Panc1 (cell line): ENCODE measurements at regions not wholly inside any gene's neighbourhood (a gene's known extent, or its start where the extent isn't known, plus 50 kb on each side); places are given as distances from the start of the nearest gene placed in this dataset.

Experiments used
- CTCF ChIP-seq: fragments of 450-650 bp; IDR thresholded peaks from 2 replicates; pipeline ENCODE4 v1.5.1; 2017; ENCODE audit warnings: mild to moderate bottlenecking
- POLR2AphosphoS5 ChIP-seq: IDR thresholded peaks from 2 replicates; pipeline ENCODE4 v1.6.1; 2012; ENCODE audit warnings: mild to moderate bottlenecking, low read depth, low read length, moderate library complexity
- TCF7L2 ChIP-seq: IDR thresholded peaks from 2 replicates; pipeline ENCODE4 v1.6.1; 2011; ENCODE audit warnings: mild to moderate bottlenecking, low read depth, low read length, inconsistent platforms

- TF ChIP-seq CTCF (no peak), POLR2AphosphoS5 (no peak), TCF7L2 (no peak)
Measured at GRCh38 chr10:36421992-36422391, 703.4 kb upstream of the ANKRD30A start.
